CD4-positive, alpha-beta T cell (primary cell): ENCODE measurements at regions not wholly inside any gene's neighbourhood (a gene's known extent, or its start where the extent isn't known, plus 50 kb on each side); places are given as distances from the start of the nearest gene placed in this dataset.

Source experiments
- ATAC-seq: fragments of 200-7000 bp; cut with Tn5 transposase; one replicate; pipeline ENCODE4 v1.10.0; 2022; ENCODE audit warnings: mild to moderate bottlenecking; ENCODE audit not compliant: poor library complexity
- CTCF ChIA-PET: fragments of 350-600 bp; sonication (Branson Sonifier 250); formaldehyde crosslinking; loops from one replicate; lab custom pipeline; 2021; ENCODE audit warnings: antibody characterized with exemption, inconsistent platforms; lab: Charles Lee
- POLR2A ChIA-PET: fragments of 350-600 bp; sonication (Branson Sonifier 250); formaldehyde crosslinking; loops from one replicate; lab custom pipeline; 2021; ENCODE audit warnings: antibody characterized with exemption, inconsistent platforms; lab: Charles Lee
- DNase-seq, 14 experiments: peaks; one replicate each; pipeline ENCODE4 v3.0.0-alpha.2; 2013 to 2020; ENCODE audit warnings: mixed read lengths in 2 of 14
- H3K27ac ChIP-seq, 2 donors: one replicate each; pipeline versions ENCODE4 v1.5.1 to v1.7.0; 2013; ENCODE audit warnings: low read length in 2 of 2, low read depth in 1 of 2, mild to moderate bottlenecking in 1 of 2
- H3K27me3 ChIP-seq, 2 experiments: 1 replicate in 1 of 2; 2 replicates in 1 of 2; pipeline versions ENCODE4 v1.6.1 to v1.7.0; 2013; ENCODE audit warnings: low read length in 2 of 2, control low read depth in 1 of 2, mild to moderate bottlenecking in 1 of 2, moderate library complexity in 1 of 2; ENCODE audit not compliant: insufficient read depth in 2 of 2, control insufficient read depth in 1 of 2
- H3K36me3 ChIP-seq: one replicate; pipeline ENCODE4 v1.6.1; 2013; ENCODE audit warnings: low read length, control low read depth; ENCODE audit not compliant: insufficient read depth
- H3K4me1 ChIP-seq: one replicate; pipeline ENCODE4 v1.6.1; 2013; ENCODE audit warnings: low read length, control low read depth; ENCODE audit not compliant: insufficient read depth
- H3K4me3 ChIP-seq: one replicate; pipeline ENCODE4 v1.5.1; 2013; ENCODE audit warnings: mild to moderate bottlenecking, low read length, moderate library complexity
- H3K9me3 ChIP-seq, 2 experiments: 1 replicate in 1 of 2; 2 replicates in 1 of 2; pipeline versions ENCODE4 v1.6.1 to v1.7.0; 2013; ENCODE audit warnings: low read length in 2 of 2, mild to moderate bottlenecking in 2 of 2, control low read depth in 1 of 2, moderate library complexity in 1 of 2; ENCODE audit not compliant: control insufficient read depth in 1 of 2, insufficient read depth in 1 of 2
- H3K27ac Mint-ChIP-seq: one replicate; pipeline ENCODE4 v1.8.0; 2020; ENCODE audit warnings: mixed read lengths
- H3K27me3 Mint-ChIP-seq: one replicate; pipeline ENCODE4 v1.8.0; 2021; ENCODE audit warnings: mixed read lengths
- H3K36me3 Mint-ChIP-seq: one replicate; pipeline ENCODE4 v1.8.0; 2021; ENCODE audit warnings: low read depth, mixed read lengths
- H3K4me1 Mint-ChIP-seq: one replicate; pipeline ENCODE4 v1.8.0; 2021; ENCODE audit warnings: low read depth, mixed read lengths
- H3K4me3 Mint-ChIP-seq: one replicate; pipeline ENCODE4 v1.8.0; 2020; ENCODE audit warnings: mild to moderate bottlenecking, mixed read lengths
- H3K9me3 Mint-ChIP-seq: one replicate; pipeline ENCODE4 v1.8.0; 2020; ENCODE audit warnings: mixed read lengths
- intact Hi-C, 2 experiments: fragments of 100-400 bp; cut with DNase I in 1 of 2; cut with micrococcal nuclease in 1 of 2; formaldehyde crosslinking; loops; one replicate each; pipeline versions ENCODE4 v1.15.1 to v1.9.0; 2023 to 2025; cut with DNase I, micrococcal nuclease
- TF ChIP-seq, protein P1 (sequence below): fragments of 200-600 bp; IDR thresholded peaks from one replicate; pipeline ENCODE4 v1.8.0; 2022; ENCODE audit warnings: antibody characterized with exemption, mild to moderate bottlenecking

DNA sequence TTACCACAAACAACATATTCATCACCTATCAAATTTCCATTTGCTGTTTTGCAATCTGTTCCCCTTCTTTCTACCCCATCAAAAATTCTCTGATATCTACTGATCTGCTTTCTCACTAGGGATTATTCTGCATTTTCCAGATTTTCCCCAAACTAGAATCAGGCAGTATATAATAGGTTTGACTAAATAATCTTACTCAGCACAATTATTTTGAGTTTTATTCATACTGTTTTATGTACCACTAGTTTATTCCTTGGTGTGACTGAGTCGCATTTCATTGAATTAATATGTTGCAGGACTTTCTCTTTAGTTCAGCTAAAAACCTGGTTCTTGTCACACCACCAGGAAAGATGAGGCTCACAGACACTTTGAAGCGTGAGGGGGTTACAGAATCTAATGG lies 131.4 kb downstream of the CYLC2 start:
- POLR2A ChIA-PET, result no interaction called here
- intact Hi-C loops, result no loop called here
- H3K36me3 Mint-ChIP-seq, result no peaks in the 10 kb centered on the region
- H3K4me3 Mint-ChIP-seq, result no peak overlapping the region
- ATAC-seq (no peak), DNase-seq (no peak)
- Histone ChIP-seq H3K9me3 (peaks cover 10 to 12% of the 10 kb centered on the region in 2 experiments), H3K27ac (no peak overlapping the region), H3K4me1 (no peaks in the 10 kb centered on the region), H3K27me3 (no peaks in the 10 kb centered on the region), H3K36me3 (no peaks in the 10 kb centered on the region), H3K4me3 (no peak overlapping the region)
- peaks cover 10% of the 10 kb centered on the region for H3K9me3 Mint-ChIP-seq
- H3K4me1 Mint-ChIP-seq, result no peaks in the 10 kb centered on the region
- H3K27ac Mint-ChIP-seq, result no peak overlapping the region
- CTCF ChIA-PET, result no interaction called here
- TF ChIP-seq, protein P1, sequence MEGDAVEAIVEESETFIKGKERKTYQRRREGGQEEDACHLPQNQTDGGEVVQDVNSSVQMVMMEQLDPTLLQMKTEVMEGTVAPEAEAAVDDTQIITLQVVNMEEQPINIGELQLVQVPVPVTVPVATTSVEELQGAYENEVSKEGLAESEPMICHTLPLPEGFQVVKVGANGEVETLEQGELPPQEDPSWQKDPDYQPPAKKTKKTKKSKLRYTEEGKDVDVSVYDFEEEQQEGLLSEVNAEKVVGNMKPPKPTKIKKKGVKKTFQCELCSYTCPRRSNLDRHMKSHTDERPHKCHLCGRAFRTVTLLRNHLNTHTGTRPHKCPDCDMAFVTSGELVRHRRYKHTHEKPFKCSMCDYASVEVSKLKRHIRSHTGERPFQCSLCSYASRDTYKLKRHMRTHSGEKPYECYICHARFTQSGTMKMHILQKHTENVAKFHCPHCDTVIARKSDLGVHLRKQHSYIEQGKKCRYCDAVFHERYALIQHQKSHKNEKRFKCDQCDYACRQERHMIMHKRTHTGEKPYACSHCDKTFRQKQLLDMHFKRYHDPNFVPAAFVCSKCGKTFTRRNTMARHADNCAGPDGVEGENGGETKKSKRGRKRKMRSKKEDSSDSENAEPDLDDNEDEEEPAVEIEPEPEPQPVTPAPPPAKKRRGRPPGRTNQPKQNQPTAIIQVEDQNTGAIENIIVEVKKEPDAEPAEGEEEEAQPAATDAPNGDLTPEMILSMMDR, result no peak
- no peaks in the 10 kb centered on the region for H3K27me3 Mint-ChIP-seq

DNA sequence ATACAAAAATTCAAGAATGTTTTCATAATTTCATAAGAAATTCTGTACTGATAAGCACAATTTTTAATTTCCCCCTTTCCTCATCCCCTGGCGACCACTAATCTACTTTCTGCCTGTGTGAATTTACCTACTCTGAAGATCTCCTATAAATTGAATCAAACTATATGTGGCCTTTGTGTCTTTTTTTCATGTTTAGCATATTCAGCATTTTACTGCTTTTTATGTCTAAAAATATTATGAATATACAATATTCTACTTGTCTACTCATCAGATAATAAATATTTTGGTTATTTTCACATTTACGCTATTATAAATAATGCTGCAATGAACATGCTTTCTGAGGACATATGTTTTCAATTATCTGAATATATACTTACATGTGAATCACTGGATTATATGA lies 144.8 kb downstream of the CYLC2 start:
- Histone ChIP-seq H3K36me3 (no peaks in the 10 kb centered on the region), H3K27ac (no peak overlapping the region), H3K9me3 (peaks cover 0 to 8% of the 10 kb centered on the region in 2 experiments), H3K4me3 (no peak overlapping the region), H3K4me1 (no peaks in the 10 kb centered on the region), H3K27me3 (no peaks in the 10 kb centered on the region)
- TF ChIP-seq, protein P1, result no peak
- Mint-ChIP-seq H3K36me3 (no peaks in the 10 kb centered on the region), H3K27me3 (no peaks in the 10 kb centered on the region), H3K4me1 (no peaks in the 10 kb centered on the region), H3K27ac (no peak overlapping the region), H3K4me3 (no peak overlapping the region), H3K9me3 (peaks cover 4% of the 10 kb centered on the region)
- ATAC-seq (no peak), DNase-seq (no peak)
- ChIA-PET CTCF (no interaction called here), POLR2A (no interaction called here)
- intact Hi-C loops, result no loop called here

DNA sequence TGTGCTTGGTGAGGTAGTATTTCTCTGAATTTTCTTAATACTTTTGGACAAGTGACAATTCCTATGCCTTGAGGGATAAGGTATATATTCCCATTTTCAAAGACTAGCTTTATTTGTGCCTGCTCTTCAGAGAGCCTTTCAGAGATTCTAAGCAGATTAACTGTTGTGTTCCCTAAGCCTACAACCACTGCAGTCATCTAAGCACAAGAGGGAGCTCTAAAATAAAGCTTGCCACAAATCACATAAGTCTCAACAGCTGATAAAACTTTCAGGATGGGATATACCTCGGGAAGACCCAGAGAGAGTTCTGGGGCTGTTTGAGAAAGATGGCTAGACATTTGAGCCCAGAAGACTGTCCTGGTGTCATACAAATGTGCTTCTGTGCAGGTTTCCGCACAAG lies 157.3 kb downstream of the CYLC2 start:
- peaks cover 12% of the 10 kb centered on the region for H3K9me3 Mint-ChIP-seq
- Histone ChIP-seq H3K4me3 (no peak overlapping the region), H3K9me3 (peaks cover 0 to 4% of the 10 kb centered on the region in 2 experiments), H3K4me1 (no peaks in the 10 kb centered on the region), H3K36me3 (no peaks in the 10 kb centered on the region), H3K27me3 (no peaks in the 10 kb centered on the region), H3K27ac (no peak overlapping the region)
- CTCF ChIA-PET, result no interaction called here
- TF ChIP-seq, protein P1, result no peak
- POLR2A ChIA-PET, result no interaction called here
- H3K4me3 Mint-ChIP-seq, result no peak overlapping the region
- H3K4me1 Mint-ChIP-seq, result no peaks in the 10 kb centered on the region
- H3K27me3 Mint-ChIP-seq, result no peaks in the 10 kb centered on the region
- no peak overlapping the region for H3K27ac Mint-ChIP-seq
- intact Hi-C loops, result no loop called here
- no peaks in the 10 kb centered on the region for H3K36me3 Mint-ChIP-seq
- DNase-seq (no peak), ATAC-seq (no peak)
